ENCODE measurements at regions not wholly inside any gene's neighbourhood (a gene's known extent, or its start where the extent isn't known, plus 50 kb on each side); places are given as distances from the start of the nearest gene placed in this dataset.

GRCh38 chr2:104444392-104444791, 409.5 kb upstream of the POU3F3 start:
- no peak for DNase-seq (ENCODE audit: low read depth in 3 of 3)

GRCh38 chr2:104444889-104445288, 409.0 kb upstream of the POU3F3 start:
- no peak for DNase-seq (ENCODE audit: low read depth in 3 of 3)

- DNase-seq (ENCODE audit: low read depth in 3 of 3) = no peak
These were observed 406.0 kb upstream of the POU3F3 start for GRCh38 chr2:104447831-104448434.

DNA sequence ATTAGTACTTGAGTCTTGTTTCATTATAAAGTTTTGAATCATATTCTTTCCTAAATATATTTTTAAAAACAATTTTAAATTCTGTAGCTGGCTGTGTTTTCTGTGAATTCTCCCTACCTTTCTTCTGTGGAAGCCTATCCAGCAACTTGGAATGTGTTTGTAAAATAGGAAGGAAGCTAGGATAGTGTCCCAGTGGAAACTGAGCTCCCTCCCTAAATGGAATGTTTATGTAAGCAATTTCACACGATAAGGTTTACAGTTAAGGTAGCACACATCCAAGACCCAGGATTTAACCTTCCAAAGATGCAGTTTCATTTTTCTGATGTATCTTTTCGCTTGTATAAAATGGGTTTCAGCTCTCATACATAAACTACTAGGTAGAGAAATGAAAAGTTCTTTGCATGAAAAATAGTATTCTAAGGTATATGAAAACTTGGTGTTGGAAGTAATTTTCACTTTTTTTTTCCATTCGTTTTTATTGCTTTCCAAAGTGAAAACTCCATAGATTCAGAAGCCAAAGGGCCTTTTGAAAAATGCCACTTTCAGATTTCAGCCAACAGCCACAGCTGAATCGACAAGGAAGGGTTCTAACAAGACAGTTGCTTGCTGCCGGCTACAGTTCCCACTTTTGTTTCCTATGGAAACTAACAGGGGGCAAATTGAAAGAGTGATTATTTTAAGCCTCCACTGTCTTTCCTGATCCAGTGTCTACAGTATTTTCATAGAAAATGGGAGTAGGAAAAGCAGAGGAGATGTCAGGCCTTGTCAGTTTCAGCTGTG, 405.1 kb upstream of the POU3F3 start:
- DNase-seq (ENCODE audit: low read depth in 3 of 3) = no peak

GRCh38 chr2:104452558-104452957, 401.4 kb upstream of the POU3F3 start:
- no peak for DNase-seq (ENCODE audit: low read depth in 3 of 3)

DNA sequence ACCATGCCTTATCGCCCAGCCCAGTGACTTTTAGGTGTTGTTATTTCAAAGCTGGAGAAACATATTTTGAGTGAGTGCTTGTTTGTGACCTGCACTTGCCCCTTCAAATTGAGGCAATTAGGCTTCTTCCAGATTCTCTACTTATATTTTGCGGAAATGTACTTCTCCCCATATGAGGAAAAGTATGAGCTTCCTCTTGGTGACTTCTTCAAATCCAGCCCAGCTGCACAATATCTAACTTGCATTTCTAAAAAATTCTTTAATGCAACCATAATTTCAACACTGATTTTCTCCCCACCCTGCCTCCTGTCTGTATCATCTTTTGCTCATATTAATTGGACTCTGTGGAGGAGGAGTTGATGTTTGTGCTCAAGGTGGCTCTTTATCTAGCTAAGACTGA, 391.2 kb upstream of the POU3F3 start:
- DNase-seq (ENCODE audit: low read depth in 3 of 3) = no peak

GRCh38 chr2:104465981-104466380, 387.9 kb upstream of the POU3F3 start:
- DNase-seq (ENCODE audit: low read depth in 3 of 3) = no peak

DNA sequence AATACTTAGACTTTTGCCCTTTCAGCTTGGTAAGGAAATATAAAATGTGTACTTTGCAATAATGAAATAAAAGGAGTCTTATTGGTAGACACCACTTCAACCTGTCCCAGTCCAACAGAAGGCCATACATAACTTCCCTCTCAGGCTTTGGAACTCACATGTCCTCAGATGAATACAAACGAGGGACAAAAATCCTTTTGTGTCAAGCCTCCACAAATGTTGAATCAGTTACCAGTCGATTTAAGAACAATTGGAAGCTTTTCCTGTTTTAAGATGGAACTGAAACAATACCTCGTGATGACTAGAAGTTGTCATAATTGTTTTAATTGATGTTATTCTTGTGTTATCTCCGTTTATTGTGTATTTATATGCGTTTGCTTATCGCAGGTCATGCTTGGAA, 385.1 kb upstream of the POU3F3 start:
- no peak for DNase-seq (ENCODE audit: low read depth in 3 of 3)

- no peak for DNase-seq (ENCODE audit: low read depth in 3 of 3)
These were observed 381.8 kb upstream of the POU3F3 start for GRCh38 chr2:104472076-104472475.

GRCh38 chr2:104473546-104473945, 380.4 kb upstream of the POU3F3 start:
- DNase-seq (ENCODE audit: low read depth in 3 of 3) = no peak

GRCh38 chr2:104474716-104475115, 379.2 kb upstream of the POU3F3 start:
- DNase-seq (ENCODE audit: low read depth in 3 of 3) = no peak

DNA sequence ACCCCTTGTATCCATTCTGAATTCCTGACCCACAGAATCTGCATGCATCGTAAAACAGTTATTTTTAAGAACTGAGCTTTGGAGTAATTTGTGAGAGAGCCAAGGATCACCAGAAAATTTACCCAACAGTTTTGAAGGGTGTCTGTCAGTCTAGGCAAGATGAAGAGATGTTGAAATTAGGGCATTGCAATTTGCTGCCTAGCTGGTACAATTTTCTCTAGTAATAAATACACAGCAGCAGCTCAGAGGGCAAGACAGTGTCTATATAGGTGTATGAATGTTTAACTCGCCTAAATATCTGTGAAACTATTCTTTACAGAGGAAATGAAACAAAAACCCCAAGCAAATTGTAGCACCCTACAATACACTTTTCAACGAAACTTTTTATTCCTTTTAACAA, 377.8 kb upstream of the POU3F3 start:
- DNase-seq (ENCODE audit: low read depth in 3 of 3) = no peak

- no peak for DNase-seq (ENCODE audit: low read depth in 3 of 3)
These were observed 377.3 kb upstream of the POU3F3 start for GRCh38 chr2:104476563-104476988.

GRCh38 chr2:104481341-104481740, 372.6 kb upstream of the POU3F3 start:
- DNase-seq (ENCODE audit: low read depth in 3 of 3) = no peak

DNA sequence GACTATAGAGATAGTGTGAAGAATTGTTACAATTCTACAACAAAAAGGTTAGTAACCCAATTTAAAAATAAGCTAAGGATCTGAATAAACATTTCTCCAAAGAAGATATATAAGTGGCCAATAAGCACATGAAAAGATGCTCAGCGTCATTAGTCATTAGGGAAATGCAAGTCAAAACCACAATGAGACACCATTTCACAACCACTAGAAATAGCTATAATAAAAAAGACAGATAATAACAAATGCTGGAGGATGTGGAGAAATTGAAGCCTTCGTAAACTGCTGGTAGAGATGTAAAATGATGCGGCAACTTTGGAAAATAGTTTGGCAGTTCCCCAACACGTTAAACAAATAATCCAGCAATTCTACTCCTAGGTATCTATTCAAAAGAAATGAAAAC, 366.5 kb upstream of the POU3F3 start:
- no peak for DNase-seq (ENCODE audit: low read depth in 3 of 3)

DNA sequence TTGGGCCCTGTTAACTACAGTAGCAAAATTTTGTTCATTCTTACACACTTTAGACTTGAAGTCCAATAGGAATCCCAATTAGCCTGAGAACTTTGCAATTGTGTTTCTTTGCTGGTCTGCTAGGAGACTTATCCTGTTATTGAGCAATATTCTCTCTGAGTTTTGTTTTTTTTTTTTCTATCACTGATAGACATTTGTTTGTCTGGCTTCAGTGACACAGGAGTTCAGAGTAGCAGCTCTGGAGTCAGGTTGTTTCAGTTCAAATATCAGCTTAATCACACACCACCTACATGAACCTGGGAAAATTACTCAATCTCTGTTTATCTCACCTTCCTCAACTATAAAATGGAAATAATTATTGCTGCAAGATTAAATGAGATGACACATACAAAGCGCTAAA, 360.2 kb upstream of the POU3F3 start:
- DNase-seq (ENCODE audit: low read depth in 3 of 3) = no peak

DNA sequence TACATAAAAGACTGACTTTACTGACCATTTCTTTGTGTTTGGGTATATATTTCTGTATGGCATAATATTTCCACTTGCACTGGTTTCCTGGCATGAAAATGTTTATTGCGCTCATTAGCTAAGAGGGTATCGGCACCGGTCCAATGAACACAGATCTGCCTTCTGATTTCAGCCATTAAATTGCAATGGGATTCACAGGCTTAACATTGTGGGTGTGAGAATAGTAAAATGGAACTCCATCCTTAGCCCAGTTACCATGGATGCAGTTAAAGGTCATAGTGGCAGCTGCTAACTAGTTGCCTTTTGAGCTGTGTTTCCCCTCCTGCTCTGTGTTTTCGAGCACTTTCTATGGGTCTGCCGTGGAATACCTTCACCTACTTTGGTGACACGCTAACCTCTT, 352.6 kb upstream of the POU3F3 start:
- DNase-seq (ENCODE audit: low read depth in 3 of 3) = no peak

- no peak for DNase-seq (ENCODE audit: low read depth in 3 of 3)
These were observed 352.0 kb upstream of the POU3F3 start for GRCh38 chr2:104501929-104502328.

- no peak for DNase-seq (ENCODE audit: low read depth in 3 of 3)
These were observed 351.0 kb upstream of the POU3F3 start for GRCh38 chr2:104502901-104503300.

- DNase-seq (ENCODE audit: low read depth in 3 of 3) = no peak
These were observed 349.4 kb upstream of the POU3F3 start for GRCh38 chr2:104504331-104505073.

DNA sequence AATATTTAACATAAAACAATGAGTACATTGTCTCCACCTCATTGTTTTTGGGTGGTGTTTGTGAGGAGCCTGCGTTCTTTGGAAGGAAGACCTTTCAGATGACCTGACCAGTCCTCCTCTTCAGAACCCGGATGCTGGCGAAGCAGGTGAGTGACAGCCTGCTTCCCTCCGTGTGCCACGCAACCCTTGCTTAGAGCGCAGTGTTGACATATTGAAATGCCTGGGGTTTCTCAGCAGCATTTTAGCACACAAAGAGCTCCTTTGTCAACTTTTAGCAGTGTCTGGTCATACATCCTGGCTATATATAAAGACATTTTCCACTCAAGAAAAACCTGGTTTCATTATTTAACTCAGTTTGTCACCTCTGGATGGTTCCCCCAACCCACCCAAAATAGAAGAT, 335.7 kb upstream of the POU3F3 start:
- no peak for DNase-seq (ENCODE audit: low read depth in 3 of 3)

GRCh38 chr2:104521247-104521646, 332.7 kb upstream of the POU3F3 start:
- DNase-seq (ENCODE audit: low read depth in 3 of 3) = no peak

DNA sequence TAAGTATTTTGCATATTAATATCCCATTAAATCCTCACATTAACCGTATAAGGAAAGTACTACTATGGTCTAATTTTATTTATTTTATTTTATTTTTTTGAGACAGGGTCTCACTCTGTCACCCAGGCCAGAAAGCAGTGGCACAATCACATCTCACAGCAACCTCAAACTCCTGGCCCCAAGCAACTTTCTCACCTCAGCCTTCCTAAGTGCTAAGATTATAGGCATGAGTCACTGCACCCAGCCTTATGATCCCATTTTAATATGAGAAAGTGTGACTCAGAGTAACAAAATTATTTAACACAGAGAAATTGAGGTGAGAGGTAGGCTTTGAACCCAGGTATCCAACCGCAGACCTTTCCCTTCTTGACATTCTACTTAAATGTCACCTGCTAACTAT, 330.0 kb upstream of the POU3F3 start:
- DNase-seq (ENCODE audit: low read depth in 3 of 3) = no peak
